NT2/D1 (cell line): ENCODE measurements at regions not wholly inside any gene's neighbourhood (a gene's known extent, or its start where the extent isn't known, plus 50 kb on each side); places are given as distances from the start of the nearest gene placed in this dataset.

Experiments used
- YY1 ChIP-seq: IDR thresholded peaks from 2 replicates; pipeline ENCODE4 v1.6.1; 2011; ENCODE audit not compliant: insufficient read length, insufficient read depth
- ZNF274 ChIP-seq: IDR thresholded peaks from 2 replicates; pipeline ENCODE4 v1.6.1; 2011; ENCODE audit warnings: mild to moderate bottlenecking, low read depth, low read length

GRCh38 chr12:41736436-41736835, 408.2 kb downstream of the GXYLT1 start:
- TF ChIP-seq ZNF274 (no peak), YY1 (no peak)
